Fibroblast of lung (primary cell): ENCODE measurements at regions not wholly inside any gene's neighbourhood (a gene's known extent, or its start where the extent isn't known, plus 50 kb on each side); places are given as distances from the start of the nearest gene placed in this dataset.

Source experiments
- DNase-seq, 2 donors: peaks; one replicate each; pipeline versions ENCODE4 v3.0.0 to v3.0.0-alpha.2; 2010; ENCODE audit warnings: low read depth in 2 of 2
- H2AFZ ChIP-seq: 2 replicates; pipeline ENCODE4 v1.5.1; 2012; ENCODE audit warnings: low read length, control low read depth, inconsistent platforms
- H3K27ac ChIP-seq: 2 replicates; pipeline ENCODE4 v1.5.1; 2011; ENCODE audit warnings: low read length, control low read depth; ENCODE audit not compliant: insufficient read depth
- H3K27me3 ChIP-seq: 2 replicates; pipeline ENCODE4 v1.5.1; 2011; ENCODE audit warnings: mild to moderate bottlenecking, low read length; ENCODE audit not compliant: control insufficient read depth, insufficient read depth
- H3K36me3 ChIP-seq: 2 replicates; pipeline ENCODE4 v1.5.1; 2011; ENCODE audit warnings: low read length; ENCODE audit not compliant: control insufficient read depth, insufficient read depth
- H3K4me1 ChIP-seq: 2 replicates; pipeline ENCODE4 v1.5.1; 2011; ENCODE audit warnings: low read length; ENCODE audit not compliant: control insufficient read depth, insufficient read depth; ENCODE audit errors: extremely low read depth
- H3K4me2 ChIP-seq: 2 replicates; pipeline ENCODE4 v1.5.1; 2011; ENCODE audit warnings: low read length, control low read depth; ENCODE audit not compliant: insufficient read depth; ENCODE audit errors: extremely low read depth
- H3K4me3 ChIP-seq, 4 experiments: fragments of 200-600 bp in 1 of 4; sonication (generic) in 1 of 4; replicated peaks in 1 of 4; 2 replicates each; pipeline ENCODE4 v1.5.1; 2011 to 2016; ENCODE audit warnings: low read length in 4 of 4, low read depth in 3 of 4, mild to moderate bottlenecking in 3 of 4, control low read depth in 2 of 4, inconsistent platforms in 1 of 4, mixed read lengths in 1 of 4; ENCODE audit not compliant: insufficient read depth in 1 of 4; ENCODE audit errors: control extremely low read depth in 1 of 4
- H3K79me2 ChIP-seq: 2 replicates; pipeline ENCODE4 v1.5.1; 2012; ENCODE audit warnings: mild to moderate bottlenecking, low read length, inconsistent platforms; ENCODE audit not compliant: control insufficient read depth, insufficient read depth
- H3K9ac ChIP-seq: 2 replicates; pipeline ENCODE4 v1.5.1; 2011; ENCODE audit warnings: mild to moderate bottlenecking, low read length, control low read depth; ENCODE audit not compliant: insufficient read depth
- H3K9me3 ChIP-seq: 2 replicates; pipeline ENCODE4 v1.5.1; 2012; ENCODE audit warnings: low read depth, low read length; ENCODE audit not compliant: control insufficient read depth, insufficient read depth
- H4K20me1 ChIP-seq: 2 replicates; pipeline ENCODE4 v1.5.1; 2011; ENCODE audit warnings: low read length; ENCODE audit not compliant: control insufficient read depth, insufficient read depth; ENCODE audit errors: extremely low read depth
- CTCF ChIP-seq, 2 donors: IDR thresholded peaks in 1 of 2; conservative IDR thresholded peaks in 1 of 2; 1 replicate in 1 of 2; 2 replicates in 1 of 2; pipeline ENCODE4 v1.5.1; 2011 to 2012; ENCODE audit warnings: low read length in 2 of 2, control low read depth in 1 of 2, inconsistent platforms in 1 of 2, low read depth in 1 of 2, mild to moderate bottlenecking in 1 of 2
- EZH2 ChIP-seq: IDR thresholded peaks from 2 replicates; pipeline ENCODE4 v1.5.1; 2012; ENCODE audit warnings: low read length, control low read depth, mild to moderate bottlenecking; ENCODE audit errors: missing control alignments

GRCh38 chr4:155564880-155565279, 101.8 kb upstream of the GUCY1A1 start:
- no peak overlapping the region for H2AFZ ChIP-seq
- no peaks in the 10 kb centered on the region for H3K79me2 ChIP-seq
- H4K20me1 ChIP-seq, result no peaks in the 10 kb centered on the region
- H3K9ac ChIP-seq, result no peak overlapping the region
- no peaks in the 10 kb centered on the region for H3K9me3 ChIP-seq
- no peak overlapping the region for H3K27ac ChIP-seq
- DNase-seq, result no peak
- H3K4me2 ChIP-seq, result no peak overlapping the region
- TF ChIP-seq CTCF (conservative IDR thresholded peaks at IDR 0.05 in 1 of 2, IDR thresholded peaks at IDR 0.05 in 1 of 2; ENCODE audit: low read depth in 1 of 2, low read length in 2 of 2), result no peak
- no peak for TF ChIP-seq EZH2
- no peaks in the 10 kb centered on the region for H3K4me1 ChIP-seq
- no peaks in the 10 kb centered on the region for H3K27me3 ChIP-seq
- H3K4me3 ChIP-seq, result no peak overlapping the region
- no peaks in the 10 kb centered on the region for H3K36me3 ChIP-seq

GRCh38 chr4:155564086-155564485, 102.6 kb upstream of the GUCY1A1 start:
- no peak for DNase-seq
- Histone ChIP-seq H3K9ac (no peak overlapping the region), H3K4me3 (no peak overlapping the region), H3K36me3 (no peaks in the 10 kb centered on the region), H3K9me3 (no peaks in the 10 kb centered on the region), H3K4me1 (no peaks in the 10 kb centered on the region), H2AFZ (no peak overlapping the region), H4K20me1 (no peaks in the 10 kb centered on the region), H3K27me3 (no peaks in the 10 kb centered on the region), H3K79me2 (no peaks in the 10 kb centered on the region), H3K27ac (no peak overlapping the region), H3K4me2 (no peak overlapping the region)
- TF ChIP-seq EZH2, result no peak
- TF ChIP-seq CTCF (conservative IDR thresholded peaks at IDR 0.05 in 1 of 2, IDR thresholded peaks at IDR 0.05 in 1 of 2; ENCODE audit: low read depth in 1 of 2, low read length in 2 of 2), result no peak

- H3K27me3 ChIP-seq, result no peaks in the 10 kb centered on the region
- H3K4me1 ChIP-seq, result no peaks in the 10 kb centered on the region
- peak in 1 of 2 donors; percentile 82 for DNase-seq
- no peaks in the 10 kb centered on the region for H3K36me3 ChIP-seq
- no peak overlapping the region for H3K4me3 ChIP-seq
- TF ChIP-seq EZH2 (no peak), CTCF (conservative IDR thresholded peaks at IDR 0.05 in 1 of 2, IDR thresholded peaks at IDR 0.05 in 1 of 2; ENCODE audit: low read depth in 1 of 2, low read length in 2 of 2) (no peak)
- H4K20me1 ChIP-seq, result no peaks in the 10 kb centered on the region
- no peaks in the 10 kb centered on the region for H3K9me3 ChIP-seq
- no peaks in the 10 kb centered on the region for H3K79me2 ChIP-seq
- no peak overlapping the region for H3K9ac ChIP-seq
- H3K27ac ChIP-seq, result no peak overlapping the region
- no peak overlapping the region for H2AFZ ChIP-seq
- H3K4me2 ChIP-seq, result no peak overlapping the region
These were observed 106.7 kb upstream of the GUCY1A1 start for GRCh38 chr4:155559915-155560314.
